Epithelial cell of proximal tubule (primary cell): ENCODE measurements at regions not wholly inside any gene's neighbourhood (a gene's known extent, or its start where the extent isn't known, plus 50 kb on each side); places are given as distances from the start of the nearest gene placed in this dataset.

Source experiments
- DNase-seq: peaks from one replicate; pipeline ENCODE4 v3.0.0-alpha.2; 2011; ENCODE audit warnings: low read depth
- H3K4me3 ChIP-seq: 2 replicates; pipeline ENCODE4 v1.5.1; 2011; ENCODE audit warnings: low read depth, mild to moderate bottlenecking, low read length
- CTCF ChIP-seq: conservative IDR thresholded peaks from 2 replicates; pipeline ENCODE4 v1.5.1; 2012; ENCODE audit warnings: low read depth, mild to moderate bottlenecking, low read length

GRCh38 chr7:420142-421093, 99.2 kb downstream of the PDGFA start:
- no peak overlapping the region for H3K4me3 ChIP-seq
- no peak for DNase-seq
- TF ChIP-seq CTCF = no peak

DNA sequence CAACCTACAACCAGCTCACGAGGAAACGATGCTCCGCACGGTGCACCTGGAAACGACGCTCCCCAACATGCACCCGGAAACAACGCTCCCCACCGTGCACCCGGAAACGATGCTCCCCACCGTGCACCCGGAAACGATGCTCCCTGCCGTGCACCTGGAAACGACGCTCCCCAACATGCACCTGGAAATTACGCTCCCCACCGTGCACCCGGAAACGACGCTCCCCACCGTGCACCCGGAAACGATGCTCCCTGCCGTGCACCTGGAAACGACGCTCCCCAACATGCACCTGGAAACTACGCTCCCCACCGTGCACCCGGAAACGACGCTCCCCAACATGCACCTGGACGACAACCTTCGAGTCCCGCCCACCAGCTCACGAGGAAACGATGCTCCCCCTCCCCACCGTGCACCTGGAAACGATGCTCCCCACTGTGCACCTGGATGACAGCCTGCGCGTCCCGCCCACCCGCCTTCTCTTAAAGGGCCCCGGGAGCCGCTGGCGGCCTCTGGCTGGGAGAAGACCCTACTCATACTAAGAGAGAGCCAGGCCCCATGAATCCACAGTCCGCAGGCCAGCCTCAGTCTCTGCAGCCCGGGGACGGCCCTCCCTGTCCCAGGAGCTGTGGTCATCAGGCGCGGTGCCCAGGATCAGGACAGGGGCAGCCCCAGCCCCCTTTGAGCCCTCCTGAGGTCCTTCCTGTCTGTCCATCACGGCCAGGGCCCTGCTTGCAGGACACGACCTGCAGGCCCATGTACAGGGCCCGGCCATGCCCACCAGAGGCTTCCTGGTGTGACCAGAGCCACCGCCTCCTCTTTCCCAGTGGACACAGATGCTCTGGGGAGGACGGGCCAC, 98.3 kb downstream of the PDGFA start:
- no peak overlapping the region for H3K4me3 ChIP-seq
- TF ChIP-seq CTCF = no peak
- no peak for DNase-seq

DNA sequence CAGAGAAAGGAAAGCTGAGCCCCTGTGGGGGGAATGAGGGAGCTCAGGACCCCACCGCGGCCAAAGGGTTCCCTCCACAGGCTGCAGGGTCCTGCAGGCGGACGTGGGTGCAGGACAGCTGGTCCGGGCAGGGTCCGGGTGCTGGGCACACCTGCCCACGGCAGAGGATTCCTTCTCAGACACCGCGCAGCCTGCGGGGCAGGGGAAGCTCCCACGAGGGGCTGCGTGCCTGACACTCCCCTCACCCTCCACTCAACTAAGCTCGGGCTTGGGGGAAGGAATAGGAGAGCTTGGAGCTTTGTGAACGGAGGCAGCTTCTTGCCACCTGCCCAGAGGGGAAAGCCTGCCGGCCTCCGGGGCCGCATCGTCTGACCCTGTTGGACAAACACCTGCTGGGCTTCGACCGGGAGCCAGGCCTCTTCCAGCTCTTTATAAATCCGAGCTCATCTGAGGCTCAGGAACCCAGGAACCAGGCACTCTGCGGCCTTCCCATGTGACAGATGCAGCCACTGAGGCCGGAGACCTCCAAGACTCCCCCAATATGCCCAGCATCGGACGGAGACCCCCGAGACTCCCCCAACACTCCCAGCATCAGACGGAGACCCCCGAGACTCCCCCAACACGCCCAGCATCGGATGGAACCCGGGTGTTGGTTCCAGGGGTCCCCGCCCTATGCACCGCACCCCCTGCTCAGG, 97.3 kb downstream of the PDGFA start:
- H3K4me3 ChIP-seq = no peak overlapping the region
- no peak for TF ChIP-seq CTCF
- no peak for DNase-seq

GRCh38 chr7:422886-423225, 96.8 kb downstream of the PDGFA start:
- TF ChIP-seq CTCF = no peak
- DNase-seq = no peak
- H3K4me3 ChIP-seq = no peak overlapping the region

GRCh38 chr7:423312-424260, 96.1 kb downstream of the PDGFA start:
- DNase-seq = no peak
- TF ChIP-seq CTCF = no peak
- no peak overlapping the region for H3K4me3 ChIP-seq

DNA sequence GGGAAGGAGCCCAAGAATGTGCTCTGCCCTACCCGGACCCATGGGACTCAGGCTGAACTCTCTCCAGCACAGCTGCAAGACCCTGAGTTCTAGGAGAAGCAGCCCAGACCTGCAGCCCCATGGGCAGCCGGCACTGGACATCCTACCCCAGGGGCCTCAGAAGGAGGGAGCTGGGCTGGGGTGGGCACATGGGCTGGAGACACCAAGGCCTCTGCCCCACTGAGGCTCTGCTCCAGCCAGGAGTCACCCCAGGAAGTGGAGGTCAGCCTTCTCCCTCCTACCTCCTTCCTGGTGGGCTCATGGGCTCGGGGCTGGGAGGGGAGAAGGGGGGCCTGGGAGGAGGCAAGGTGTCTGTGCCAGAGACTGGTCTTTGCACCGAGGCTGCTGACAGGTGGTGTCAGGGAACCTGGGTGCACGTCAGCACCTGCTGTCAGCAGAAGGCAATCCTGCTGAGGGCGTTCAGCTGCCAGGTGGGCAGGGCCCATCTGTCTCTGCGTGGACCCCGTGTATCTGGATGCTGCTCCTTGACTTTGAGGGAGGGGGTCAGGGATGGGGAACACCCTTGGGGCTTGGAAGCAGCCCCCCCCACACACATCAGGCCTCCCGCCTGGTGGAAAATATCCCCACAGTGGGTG, 95.2 kb downstream of the PDGFA start:
- TF ChIP-seq CTCF = no peak
- no peak for DNase-seq
- H3K4me3 ChIP-seq = no peak overlapping the region
